HTR-8/SVneo (cell line): ENCODE measurements at regions not wholly inside any gene's neighbourhood (a gene's known extent, or its start where the extent isn't known, plus 50 kb on each side); places are given as distances from the start of the nearest gene placed in this dataset.

Experiments
- DNase-seq: peaks from one replicate; pipeline ENCODE4 v3.0.0; 2011; ENCODE audit warnings: low spot score, mixed read lengths; ENCODE audit not compliant: insufficient read length
- FAIRE-seq: peaks from 2 replicates; lab custom pipeline; 2011; peaks lifted over from hg19 to GRCh38; lab: Jason Lieb, UNC

GRCh38 chr19:46546194-46546896, 50.7 kb upstream of the PNMA8B start:
- peak; percentile 4 for FAIRE-seq
- DNase-seq = peak; percentile 51

GRCh38 chr19:46550684-46551083, 50.4 kb upstream of the CALM3 start:
- DNase-seq (no peak), FAIRE-seq (no peak)

GRCh38 chr19:46551164-46551563, 50.0 kb upstream of the CALM3 start:
- no peak for FAIRE-seq
- no peak for DNase-seq
